Lower lobe of right lung (tissue), 2 donors: ENCODE measurements at regions not wholly inside any gene's neighbourhood (a gene's known extent, or its start where the extent isn't known, plus 50 kb on each side); places are given as distances from the start of the nearest gene placed in this dataset.

Source experiments
- ATAC-seq, 2 donors: fragments of 200-7000 bp; cut with Tn5 transposase; one replicate each; pipeline ENCODE4 v1.9.1; 2020 to 2022; ENCODE audit warnings: mild to moderate bottlenecking in 2 of 2, moderate library complexity in 2 of 2
- DNase-seq: peaks from one replicate; pipeline ENCODE4 v3.0.0-alpha.2; 2020
- H3K27ac ChIP-seq: fragments of 200-600 bp; one replicate; pipeline ENCODE4 v1.8.0; 2022
- H3K27me3 ChIP-seq: fragments of 200-600 bp; one replicate; pipeline ENCODE4 v1.8.0; 2022; ENCODE audit warnings: low read depth
- H3K36me3 ChIP-seq: fragments of 200-600 bp; one replicate; pipeline ENCODE4 v1.8.0; 2022; ENCODE audit warnings: mild to moderate bottlenecking
- H3K4me1 ChIP-seq: fragments of 200-600 bp; one replicate; pipeline ENCODE4 v1.8.0; 2022
- H3K4me3 ChIP-seq: fragments of 200-600 bp; one replicate; pipeline ENCODE4 v1.8.0; 2022; ENCODE audit warnings: mild to moderate bottlenecking
- H3K9me3 ChIP-seq: fragments of 200-600 bp; one replicate; pipeline ENCODE4 v1.8.0; 2022
- CTCF ChIP-seq: fragments of 200-600 bp; IDR thresholded peaks from one replicate; pipeline ENCODE4 v1.8.0; 2022; ENCODE audit warnings: antibody characterized with exemption, mild to moderate bottlenecking
- intact Hi-C: fragments of 100-400 bp; cut with DNase I; formaldehyde crosslinking; loops from one replicate; pipeline ENCODE4 v1.11.0; 2022
- donor health status: DM: no; HTN: yes; CAD: no; lungs with severe emphysema.

GRCh38 chr15:98363416-98363815 is 284.9 kb upstream of the IGF1R start:
- no peak for TF ChIP-seq CTCF
- Histone ChIP-seq H3K9me3 (no peaks in the 10 kb centered on the region), H3K27me3 (no peaks in the 10 kb centered on the region), H3K27ac (no peak overlapping the region), H3K4me1 (no peaks in the 10 kb centered on the region), H3K4me3 (no peak overlapping the region), H3K36me3 (no peaks in the 10 kb centered on the region)
- no peak for ATAC-seq
- intact Hi-C loops = no loop called here
- DNase-seq = no peak

GRCh38 chr15:98363955-98364354 is 284.4 kb upstream of the IGF1R start:
- H3K4me1 ChIP-seq = no peaks in the 10 kb centered on the region
- no peak overlapping the region for H3K27ac ChIP-seq
- H3K27me3 ChIP-seq = no peaks in the 10 kb centered on the region
- H3K4me3 ChIP-seq = no peak overlapping the region
- DNase-seq = no peak
- H3K36me3 ChIP-seq = no peaks in the 10 kb centered on the region
- H3K9me3 ChIP-seq = no peaks in the 10 kb centered on the region
- intact Hi-C loops = no loop called here
- no peak for TF ChIP-seq CTCF
- no peak for ATAC-seq

- ATAC-seq (peak in 1 of 2 donors; percentile 37), DNase-seq (no peak)
- no peak for TF ChIP-seq CTCF
- intact Hi-C loops = no loop called here
- Histone ChIP-seq H3K4me1 (no peaks in the 10 kb centered on the region), H3K27me3 (no peaks in the 10 kb centered on the region), H3K36me3 (no peaks in the 10 kb centered on the region), H3K27ac (no peak overlapping the region), H3K9me3 (no peaks in the 10 kb centered on the region), H3K4me3 (no peak overlapping the region)
These were observed 279.1 kb upstream of the IGF1R start for GRCh38 chr15:98369081-98369716.

- Histone ChIP-seq H3K4me3 (no peak overlapping the region), H3K27ac (no peak overlapping the region), H3K27me3 (no peaks in the 10 kb centered on the region), H3K4me1 (no peaks in the 10 kb centered on the region), H3K36me3 (no peaks in the 10 kb centered on the region), H3K9me3 (peaks cover 12% of the 10 kb centered on the region)
- no peak for TF ChIP-seq CTCF
- DNase-seq (no peak), ATAC-seq (no peak)
- intact Hi-C loops = no loop called here
These were observed 272.6 kb upstream of the IGF1R start for GRCh38 chr15:98375513-98376340.

- no peak for ATAC-seq
- H3K27me3 ChIP-seq = no peaks in the 10 kb centered on the region
- no peak for DNase-seq
- no peaks in the 10 kb centered on the region for H3K36me3 ChIP-seq
- no peaks in the 10 kb centered on the region for H3K4me1 ChIP-seq
- peaks cover 12% of the 10 kb centered on the region for H3K9me3 ChIP-seq
- intact Hi-C loops = no loop called here
- TF ChIP-seq CTCF = no peak
- no peak overlapping the region for H3K27ac ChIP-seq
- H3K4me3 ChIP-seq = no peak overlapping the region
These were observed 267.6 kb upstream of the IGF1R start for GRCh38 chr15:98380721-98381120.
